ENCODE measurements at regions not wholly inside any gene's neighbourhood (a gene's known extent, or its start where the extent isn't known, plus 50 kb on each side); places are given as distances from the start of the nearest gene placed in this dataset.

- TF ChIP-seq, protein P1, sequence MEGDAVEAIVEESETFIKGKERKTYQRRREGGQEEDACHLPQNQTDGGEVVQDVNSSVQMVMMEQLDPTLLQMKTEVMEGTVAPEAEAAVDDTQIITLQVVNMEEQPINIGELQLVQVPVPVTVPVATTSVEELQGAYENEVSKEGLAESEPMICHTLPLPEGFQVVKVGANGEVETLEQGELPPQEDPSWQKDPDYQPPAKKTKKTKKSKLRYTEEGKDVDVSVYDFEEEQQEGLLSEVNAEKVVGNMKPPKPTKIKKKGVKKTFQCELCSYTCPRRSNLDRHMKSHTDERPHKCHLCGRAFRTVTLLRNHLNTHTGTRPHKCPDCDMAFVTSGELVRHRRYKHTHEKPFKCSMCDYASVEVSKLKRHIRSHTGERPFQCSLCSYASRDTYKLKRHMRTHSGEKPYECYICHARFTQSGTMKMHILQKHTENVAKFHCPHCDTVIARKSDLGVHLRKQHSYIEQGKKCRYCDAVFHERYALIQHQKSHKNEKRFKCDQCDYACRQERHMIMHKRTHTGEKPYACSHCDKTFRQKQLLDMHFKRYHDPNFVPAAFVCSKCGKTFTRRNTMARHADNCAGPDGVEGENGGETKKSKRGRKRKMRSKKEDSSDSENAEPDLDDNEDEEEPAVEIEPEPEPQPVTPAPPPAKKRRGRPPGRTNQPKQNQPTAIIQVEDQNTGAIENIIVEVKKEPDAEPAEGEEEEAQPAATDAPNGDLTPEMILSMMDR (IDR thresholded peaks at IDR 0.05; ENCODE audit: low read depth, low read length): no peak
- DNase-seq (ENCODE audit: extremely low read depth, low read depth): no peak
Measured at GRCh38 chr13:90912247-90912646, 435.2 kb upstream of the MIR17HG start.

DNA sequence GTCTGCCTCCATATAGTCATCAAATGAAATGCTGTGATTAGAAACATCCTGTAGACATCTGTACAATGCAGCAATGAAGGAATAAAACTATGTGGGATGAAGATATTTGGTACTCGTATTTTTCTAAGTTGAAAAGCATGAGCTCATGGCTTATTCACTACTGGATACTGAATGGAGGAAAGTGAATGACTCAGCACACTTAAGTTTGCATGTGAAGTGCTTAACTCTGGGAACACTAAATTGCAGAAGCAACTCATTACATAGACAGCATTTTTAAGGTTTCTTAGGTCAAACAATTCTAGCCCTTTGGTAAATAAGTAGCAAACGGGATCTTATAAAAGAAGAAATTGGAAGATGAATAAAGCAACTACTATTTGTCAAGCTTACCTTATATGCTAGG lies 429.0 kb upstream of the MIR17HG start:
- TF ChIP-seq, protein P1 (IDR thresholded peaks at IDR 0.05; ENCODE audit: low read depth, low read length): no peak
- no peak for DNase-seq (ENCODE audit: extremely low read depth, low read depth)

DNA sequence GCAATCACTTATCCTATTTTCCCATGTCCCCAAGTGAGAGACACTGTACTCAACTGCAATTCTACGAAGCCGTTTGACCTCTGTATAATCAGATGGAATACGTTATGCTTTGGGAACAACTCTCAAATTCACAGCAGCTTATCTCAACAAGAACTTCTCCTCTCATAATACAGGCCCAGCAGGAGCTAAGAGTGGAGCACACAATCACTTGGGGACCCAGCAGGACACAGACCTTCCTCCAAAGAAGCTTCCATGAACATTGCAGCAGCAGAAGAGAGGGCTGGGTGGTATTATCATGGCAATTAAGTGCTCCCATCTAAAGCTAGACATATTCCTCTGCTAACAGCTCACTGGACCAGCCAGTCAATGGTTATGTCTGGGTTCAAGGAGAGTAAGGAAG lies 428.3 kb upstream of the MIR17HG start:
- no peak for DNase-seq (ENCODE audit: extremely low read depth, low read depth)
- TF ChIP-seq, protein P1 (IDR thresholded peaks at IDR 0.05; ENCODE audit: low read depth, low read length): no peak

DNA sequence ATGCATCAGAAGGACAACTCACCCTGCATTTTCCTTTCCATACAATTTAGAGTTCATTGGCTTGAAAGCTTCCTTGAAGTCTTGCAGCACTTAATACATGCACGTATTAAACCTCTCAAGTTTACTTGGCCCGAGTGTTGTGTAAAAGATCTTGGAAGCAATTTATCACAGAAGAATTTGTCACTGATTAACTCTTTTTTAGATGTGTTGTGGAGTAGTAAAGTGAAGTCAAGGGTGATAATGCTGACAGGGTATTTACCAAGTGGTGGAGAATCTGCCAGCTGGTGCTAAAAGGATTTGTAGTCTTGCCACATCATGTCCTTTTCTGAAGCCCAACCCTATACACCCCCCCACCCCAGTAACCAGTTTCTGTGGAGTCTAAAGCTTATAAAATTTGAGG lies 421.0 kb upstream of the MIR17HG start:
- TF ChIP-seq, protein P1 (IDR thresholded peaks at IDR 0.05; ENCODE audit: low read depth, low read length): no peak
- DNase-seq (ENCODE audit: extremely low read depth, low read depth): no peak

DNA sequence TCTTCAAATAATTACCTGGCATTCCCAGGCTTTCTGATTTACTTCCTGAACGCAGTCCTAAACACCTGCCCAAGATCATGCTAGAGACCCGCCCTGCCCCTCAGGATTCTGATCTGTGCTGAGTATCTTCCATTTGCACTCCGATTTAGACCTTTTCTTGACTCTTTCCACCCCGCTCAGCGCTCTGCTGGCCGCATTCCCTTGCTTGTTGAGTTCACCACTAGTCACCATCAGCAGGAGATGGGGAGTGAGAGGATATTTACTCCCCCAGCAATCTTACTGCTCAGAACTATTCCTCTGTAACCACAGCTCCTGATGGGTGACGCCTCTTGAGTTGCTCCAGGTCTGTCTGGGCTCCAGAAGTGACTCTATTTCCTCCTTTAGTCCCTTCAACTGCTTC lies 419.4 kb upstream of the MIR17HG start:
- no peak for DNase-seq (ENCODE audit: extremely low read depth, low read depth)
- TF ChIP-seq, protein P1 (IDR thresholded peaks at IDR 0.05; ENCODE audit: low read depth, low read length): no peak

- no peak for DNase-seq (ENCODE audit: extremely low read depth, low read depth)
- TF ChIP-seq, protein P1 (IDR thresholded peaks at IDR 0.05; ENCODE audit: low read depth, low read length): no peak
Measured at GRCh38 chr13:90933097-90933826, 414.2 kb upstream of the MIR17HG start.

GRCh38 chr13:90934741-90935140 lies 412.7 kb upstream of the MIR17HG start:
- TF ChIP-seq, protein P1 (IDR thresholded peaks at IDR 0.05; ENCODE audit: low read depth, low read length): no peak
- DNase-seq (ENCODE audit: extremely low read depth, low read depth): no peak

Measured in AG09319 (cell line).